Spleen (tissue), 11 donors: ENCODE measurements at regions not wholly inside any gene's neighbourhood (a gene's known extent, or its start where the extent isn't known, plus 50 kb on each side); places are given as distances from the start of the nearest gene placed in this dataset.

ENCODE experiments used
- DNase-seq: peaks from one replicate; pipeline ENCODE4 v3.0.0-alpha.2; 2020
- H3K27ac ChIP-seq, 8 donors: fragments of 200-600 bp; sonication (generic) in 7 of 8; 1 replicate in 4 of 8; 2 replicates in 4 of 8; pipeline versions ENCODE4 v1.5.0 to v1.8.0; 2016 to 2021; ENCODE audit warnings: inconsistent platforms in 4 of 8, mild to moderate bottlenecking in 4 of 8, moderate library complexity in 1 of 8
- H3K27me3 ChIP-seq, 7 donors: fragments of 200-600 bp; sonication (generic) in 6 of 7; replicated peaks in 1 of 7; 1 replicate in 4 of 7; 2 replicates in 3 of 7; pipeline versions ENCODE4 v1.5.0 to v1.8.0; 2016 to 2021; ENCODE audit warnings: inconsistent platforms in 3 of 7, mild to moderate bottlenecking in 1 of 7
- H3K36me3 ChIP-seq, 6 donors: fragments of 200-600 bp; sonication (generic) in 5 of 6; 1 replicate in 4 of 6; 2 replicates in 2 of 6; pipeline versions ENCODE4 v1.5.0 to v1.8.0; 2016 to 2021; ENCODE audit warnings: inconsistent platforms in 2 of 6
- H3K4me1 ChIP-seq, 6 donors: fragments of 200-600 bp; sonication (generic) in 5 of 6; 1 replicate in 3 of 6; 2 replicates in 3 of 6; pipeline versions ENCODE4 v1.5.0 to v1.8.0; 2016 to 2021; ENCODE audit warnings: inconsistent platforms in 3 of 6
- H3K4me3 ChIP-seq, 8 donors: fragments of 200-600 bp; sonication (generic) in 7 of 8; 1 replicate in 4 of 8; 2 replicates in 4 of 8; pipeline versions ENCODE4 v1.5.0 to v1.8.0; 2016 to 2021; ENCODE audit warnings: inconsistent platforms in 4 of 8, mild to moderate bottlenecking in 4 of 8, moderate library complexity in 2 of 8
- H3K9me3 ChIP-seq, 8 donors: fragments of 200-600 bp; sonication (generic) in 7 of 8; 1 replicate in 4 of 8; 2 replicates in 4 of 8; pipeline versions ENCODE4 v1.5.0 to v1.8.0; 2016 to 2021; ENCODE audit warnings: inconsistent platforms in 4 of 8
- CTCF ChIP-seq, 11 experiments: fragments of 200-600 bp in 7 of 11; fragments of 450-650 bp in 4 of 11; sonication (generic) in 4 of 11; IDR thresholded peaks in 8 of 11; conservative IDR thresholded peaks in 3 of 11; 1 replicate in 7 of 11; 2 replicates in 4 of 11; pipeline versions ENCODE4 v1.4.0 to v1.8.0; 2016 to 2021; ENCODE audit warnings: antibody characterized with exemption in 11 of 11, inconsistent platforms in 4 of 11, mild to moderate bottlenecking in 1 of 11
- POLR2A ChIP-seq, 3 donors: fragments of 450-650 bp; IDR thresholded peaks; one replicate each; pipeline ENCODE4 v1.5.1; 2017; ENCODE audit warnings: antibody characterized with exemption in 3 of 3, mild to moderate bottlenecking in 1 of 3
- POLR2AphosphoS5 ChIP-seq, 3 donors: sonication (generic); formaldehyde crosslinking; IDR thresholded peaks; one replicate each; pipeline ENCODE4 v1.5.1; 2017; ENCODE audit warnings: antibody characterized with exemption in 3 of 3
- WGBS, 5 donors: extraction: QIAGEN DNeasy Blood & Tissue Kit in 3 of 5; methylation state at CpG; one replicate each; pipeline versions ENCODE4 v1.1.5 to v1.1.7; 2013 to 2018; 5-methylcytosine and 5-hydroxymethylcytosine counted together
- intact Hi-C: fragments of 100-400 bp; cut with DNase I; formaldehyde crosslinking; loops from one replicate; pipeline ENCODE4 v1.15.0; 2023; ENCODE audit warnings: low total_unique reads
- donor health status: healthy with polysubstance abuse.
- donor health status: DM: no; HTN: no; CAD: no; lungs with moderate emphysema.
- donor health status: DM: no; HTN: no; CAD: no.
- donor health status: Bipolar disorder and iron deficiency.
- donor health status: healthy.
- donor health status: DM: no; HTN: no; CAD: no.
- donor health status: DM: yes; HTN: yes; CAD: no.

GRCh38 chr2:147759536-147759935 lies 85.3 kb upstream of the ACVR2A start:
- Histone ChIP-seq H3K4me3 (no peak overlapping the region), H3K27ac (no peak overlapping the region), H3K27me3 (no peaks in the 10 kb centered on the region), H3K4me1 (no peaks in the 10 kb centered on the region), H3K9me3 (no peaks in the 10 kb centered on the region), H3K36me3 (no peaks in the 10 kb centered on the region)
- intact Hi-C loops, result no loop called here
- no peak for DNase-seq
- TF ChIP-seq POLR2AphosphoS5 (IDR thresholded peaks at IDR 0.05) (no peak), CTCF (IDR thresholded peaks at IDR 0.05 in 8 of 11, conservative IDR thresholded peaks at IDR 0.05 in 3 of 11) (no peak), POLR2A (IDR thresholded peaks at IDR 0.05) (no peak)
- 48 to 84% (median 56%) methylated on average over 3 of the region's 3 CpGs for WGBS, 5 donors

GRCh38 chr2:147758821-147759220 lies 86.0 kb upstream of the ACVR2A start:
- Histone ChIP-seq H3K36me3 (no peaks in the 10 kb centered on the region), H3K27me3 (no peaks in the 10 kb centered on the region), H3K4me3 (no peak overlapping the region), H3K9me3 (no peaks in the 10 kb centered on the region), H3K27ac (no peak overlapping the region), H3K4me1 (no peaks in the 10 kb centered on the region)
- DNase-seq, result no peak
- TF ChIP-seq POLR2A (IDR thresholded peaks at IDR 0.05), result no peak
- no peak for TF ChIP-seq POLR2AphosphoS5 (IDR thresholded peaks at IDR 0.05)
- no peak for TF ChIP-seq CTCF (IDR thresholded peaks at IDR 0.05 in 8 of 11, conservative IDR thresholded peaks at IDR 0.05 in 3 of 11)
- intact Hi-C loops, result no loop called here
- WGBS, 5 donors, result 70 to 90% (median 88%) methylated on average over 2 of the region's 2 CpGs

- TF ChIP-seq POLR2A (IDR thresholded peaks at IDR 0.05), result no peak
- TF ChIP-seq CTCF (IDR thresholded peaks at IDR 0.05 in 8 of 11, conservative IDR thresholded peaks at IDR 0.05 in 3 of 11), result no peak
- TF ChIP-seq POLR2AphosphoS5 (IDR thresholded peaks at IDR 0.05), result no peak
- H3K36me3 ChIP-seq, result no peaks in the 10 kb centered on the region
- no peak overlapping the region for H3K4me3 ChIP-seq
- H3K27me3 ChIP-seq, result no peaks in the 10 kb centered on the region
- H3K4me1 ChIP-seq, result no peaks in the 10 kb centered on the region
- no peaks in the 10 kb centered on the region for H3K9me3 ChIP-seq
- no peak for DNase-seq
- intact Hi-C loops, result no loop called here
- 76 to 89% (median 79%) methylated on average over 2 of the region's 2 CpGs for WGBS, 5 donors
- no peak overlapping the region for H3K27ac ChIP-seq
Measured at GRCh38 chr2:147756069-147756468, 88.8 kb upstream of the ACVR2A start.

GRCh38 chr2:147740211-147740927 lies 104.5 kb upstream of the ACVR2A start:
- intact Hi-C loops, result no loop called here
- no peak for TF ChIP-seq CTCF (IDR thresholded peaks at IDR 0.05 in 8 of 11, conservative IDR thresholded peaks at IDR 0.05 in 3 of 11)
- no peak for TF ChIP-seq POLR2A (IDR thresholded peaks at IDR 0.05)
- no peak for TF ChIP-seq POLR2AphosphoS5 (IDR thresholded peaks at IDR 0.05)
- Histone ChIP-seq H3K4me1 (no peaks in the 10 kb centered on the region), H3K27ac (no peak overlapping the region), H3K4me3 (no peak overlapping the region), H3K27me3 (no peaks in the 10 kb centered on the region), H3K9me3 (peaks cover 0 to 2% (median 0%) of the 10 kb centered on the region in 8 donors), H3K36me3 (no peaks in the 10 kb centered on the region)
- 74 to 95% (median 84%) methylated on average over 2 of the region's 2 CpGs for WGBS, 5 donors
- DNase-seq, result no peak
